SH-SY5Y (cell line): ENCODE measurements at regions not wholly inside any gene's neighbourhood (a gene's known extent, or its start where the extent isn't known, plus 50 kb on each side); places are given as distances from the start of the nearest gene placed in this dataset.

Experiments used
- GATA2 ChIP-seq: IDR thresholded peaks from 2 replicates; pipeline ENCODE4 v1.6.1; 2011; ENCODE audit warnings: mild to moderate bottlenecking, low read depth, low read length
- GATA3 ChIP-seq: IDR thresholded peaks from 2 replicates; pipeline ENCODE4 v1.6.1; 2011; ENCODE audit warnings: low read depth, mild to moderate bottlenecking, low read length, moderate library complexity

- TF ChIP-seq GATA3 (no peak), GATA2 (no peak)
Measured at GRCh38 chr11:92276773-92277172, 52.2 kb downstream of the FAT3 start.
